B cell (primary cell): ENCODE measurements at regions not wholly inside any gene's neighbourhood (a gene's known extent, or its start where the extent isn't known, plus 50 kb on each side); places are given as distances from the start of the nearest gene placed in this dataset.

Experiments used
- ATAC-seq: fragments of 200-7000 bp; cut with Tn5 transposase; one replicate; pipeline ENCODE4 v1.10.0; 2021; ENCODE audit warnings: low read depth, mild to moderate bottlenecking, moderate number of reproducible peaks, moderate library complexity
- CTCF ChIA-PET: fragments of 350-600 bp; sonication (Branson Sonifier 250); formaldehyde crosslinking; loops from one replicate; lab custom pipeline; 2021; ENCODE audit warnings: antibody characterized with exemption, inconsistent platforms; lab: Charles Lee
- POLR2A ChIA-PET: fragments of 350-600 bp; sonication (Branson Sonifier 250); formaldehyde crosslinking; loops from one replicate; lab custom pipeline; 2021; ENCODE audit warnings: antibody characterized with exemption; lab: Charles Lee
- DNase-seq: peaks from one replicate; pipeline ENCODE4 v3.0.0; 2013
- H2AFZ ChIP-seq: 2 replicates; pipeline ENCODE4 v1.6.1; 2012; ENCODE audit warnings: mild to moderate bottlenecking, low read depth, low read length; ENCODE audit not compliant: insufficient read depth, poor library complexity, severe bottlenecking
- H3K27ac ChIP-seq, 2 donors: 1 replicate in 1 of 2; 2 replicates in 1 of 2; pipeline ENCODE4 v1.5.1; 2012 to 2013; ENCODE audit warnings: low read length in 2 of 2, mild to moderate bottlenecking in 2 of 2, moderate library complexity in 1 of 2
- H3K27me3 ChIP-seq, 4 experiments: fragments of 200-600 bp in 1 of 4; sonication (generic) in 1 of 4; replicated peaks in 1 of 4; 1 replicate in 2 of 4; 2 replicates in 2 of 4; pipeline versions ENCODE4 v1.6.1 to v1.7.0; 2013 to 2016; ENCODE audit warnings: low read length in 3 of 4, mild to moderate bottlenecking in 2 of 4, mixed read lengths in 1 of 4, moderate library complexity in 1 of 4; ENCODE audit not compliant: insufficient read depth in 4 of 4, control insufficient read depth in 3 of 4; ENCODE audit errors: control extremely low read depth in 1 of 4
- H3K36me3 ChIP-seq, 2 experiments: replicated peaks in 1 of 2; 1 replicate in 1 of 2; 2 replicates in 1 of 2; pipeline versions ENCODE4 v1.6.1 to v1.7.1; 2013; ENCODE audit warnings: low read length in 1 of 2; ENCODE audit not compliant: insufficient read depth in 2 of 2, control insufficient read depth in 1 of 2; ENCODE audit errors: control extremely low read depth in 1 of 2, extremely low read depth in 1 of 2
- H3K4me1 ChIP-seq, 2 donors: fragments of 200-600 bp in 1 of 2; sonication (generic) in 1 of 2; 1 replicate in 1 of 2; 2 replicates in 1 of 2; pipeline versions ENCODE4 v1.5.1 to v1.6.1; 2013 to 2017; ENCODE audit warnings: low read length in 2 of 2; ENCODE audit not compliant: control insufficient read depth in 2 of 2, insufficient read depth in 2 of 2
- H3K4me2 ChIP-seq: replicated peaks from 2 replicates; pipeline ENCODE3; 2012; ENCODE audit warnings: mild to moderate bottlenecking, low read depth, low read length; ENCODE audit not compliant: poor library complexity, severe bottlenecking
- H3K4me3 ChIP-seq, 5 experiments: fragments of 200-600 bp in 1 of 5; sonication (generic) in 1 of 5; 1 replicate in 3 of 5; 2 replicates in 2 of 5; pipeline versions ENCODE4 v1.5.1 to v1.7.0; 2011 to 2016; ENCODE audit warnings: low read length in 4 of 5, mild to moderate bottlenecking in 4 of 5, low read depth in 2 of 5, control low read depth in 1 of 5, moderate library complexity in 1 of 5; ENCODE audit not compliant: insufficient read depth in 1 of 5; ENCODE audit errors: control extremely low read depth in 1 of 5, extremely low read depth in 1 of 5
- H3K79me2 ChIP-seq: fragments of 200-600 bp; sonication (generic); one replicate; pipeline ENCODE4 v1.6.0; 2016; ENCODE audit warnings: low read length; ENCODE audit not compliant: control insufficient read depth, insufficient read depth
- H3K9ac ChIP-seq: fragments of 200-600 bp; sonication (generic); 2 replicates; pipeline ENCODE4 v1.6.1; 2017; ENCODE audit warnings: mild to moderate bottlenecking, low read length, moderate library complexity
- H3K9me3 ChIP-seq, 3 donors: one replicate each; pipeline versions ENCODE4 v1.6.1 to v1.7.1; 2013; ENCODE audit warnings: low read length in 2 of 3; ENCODE audit not compliant: control insufficient read depth in 2 of 3, insufficient read depth in 1 of 3; ENCODE audit errors: control extremely low read depth in 1 of 3
- H4K20me1 ChIP-seq: 2 replicates; pipeline ENCODE4 v1.6.0; 2012; ENCODE audit warnings: mild to moderate bottlenecking, low read length; ENCODE audit not compliant: insufficient read depth, control insufficient read depth, poor library complexity, severe bottlenecking
- H3K27ac Mint-ChIP-seq: one replicate; pipeline ENCODE4 v1.8.0; 2021; ENCODE audit warnings: mixed read lengths
- H3K27me3 Mint-ChIP-seq: one replicate; pipeline ENCODE4 v1.8.0; 2021; ENCODE audit warnings: mixed read lengths
- H3K4me1 Mint-ChIP-seq: one replicate; pipeline ENCODE4 v1.8.0; 2021; ENCODE audit warnings: mixed read lengths
- H3K4me3 Mint-ChIP-seq: one replicate; pipeline ENCODE4 v1.8.0; 2021; ENCODE audit warnings: mixed read lengths
- H3K9me3 Mint-ChIP-seq: one replicate; pipeline ENCODE4 v1.8.0; 2022; ENCODE audit warnings: mixed read lengths; ENCODE audit not compliant: insufficient read depth
- EZH2 ChIP-seq: IDR thresholded peaks from 2 replicates; pipeline ENCODE4 v1.6.1; 2012; ENCODE audit warnings: borderline replicate concordance, low read depth, mild to moderate bottlenecking, moderate library complexity, low read length; ENCODE audit not compliant: insufficient read depth, poor library complexity, severe bottlenecking
- WGBS: methylation state at CpG from one replicate; pipeline ENCODE4 v1.1.5; 2013; ENCODE audit warnings: missing lambda C conversion rate; ENCODE audit not compliant: insufficient coverage; 5-methylcytosine and 5-hydroxymethylcytosine counted together
- intact Hi-C: fragments of 100-400 bp; cut with micrococcal nuclease; formaldehyde crosslinking; loops from one replicate; pipeline ENCODE4 v1.10.0; 2022
- TF ChIP-seq, protein P1 (sequence below): fragments of 200-600 bp; IDR thresholded peaks from one replicate; pipeline ENCODE4 v1.8.0; 2022; ENCODE audit warnings: antibody characterized with exemption, mild to moderate bottlenecking

DNA sequence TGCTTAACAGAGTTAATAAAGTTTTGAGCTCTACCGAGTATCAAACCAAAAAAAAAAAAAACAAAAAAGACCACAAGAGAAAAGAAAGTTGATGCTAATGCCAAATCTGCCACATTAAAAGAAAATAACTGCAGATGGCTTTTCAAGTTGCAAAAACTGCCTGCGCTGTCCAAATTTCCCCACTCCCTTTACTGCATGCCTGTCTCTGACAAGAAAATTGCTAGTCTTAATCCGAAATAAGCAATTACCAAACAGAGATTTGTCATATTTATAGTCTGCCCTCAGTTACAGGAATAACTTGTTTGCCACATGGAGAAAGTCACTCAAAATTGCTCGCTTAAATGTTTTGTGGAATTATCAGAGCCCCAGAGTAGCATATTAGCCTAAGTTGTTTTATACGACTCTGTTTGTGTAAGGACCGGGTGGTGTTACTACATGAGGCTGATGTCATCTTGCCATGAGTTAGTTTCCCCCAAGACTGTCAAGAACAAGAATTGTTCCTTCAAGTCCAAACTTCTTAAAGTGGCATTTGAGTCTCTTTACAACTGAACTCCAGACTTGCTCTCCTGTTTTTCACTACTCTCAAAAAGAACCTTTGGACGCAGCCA is 160.9 kb downstream of the CEP120 start:
- Histone ChIP-seq H3K27me3 (no peaks in the 10 kb centered on the region), H3K4me2 (no peak overlapping the region), H4K20me1 (no peaks in the 10 kb centered on the region), H3K9me3 (peaks cover 0 to 5% (median 0%) of the 10 kb centered on the region in 3 donors), H3K79me2 (no peaks in the 10 kb centered on the region), H3K9ac (no peak overlapping the region), H3K27ac (no peak overlapping the region), H3K36me3 (no peaks in the 10 kb centered on the region), H3K4me1 (no peaks in the 10 kb centered on the region), H3K4me3 (no peak overlapping the region), H2AFZ (no peak overlapping the region)
- TF ChIP-seq, protein P1, sequence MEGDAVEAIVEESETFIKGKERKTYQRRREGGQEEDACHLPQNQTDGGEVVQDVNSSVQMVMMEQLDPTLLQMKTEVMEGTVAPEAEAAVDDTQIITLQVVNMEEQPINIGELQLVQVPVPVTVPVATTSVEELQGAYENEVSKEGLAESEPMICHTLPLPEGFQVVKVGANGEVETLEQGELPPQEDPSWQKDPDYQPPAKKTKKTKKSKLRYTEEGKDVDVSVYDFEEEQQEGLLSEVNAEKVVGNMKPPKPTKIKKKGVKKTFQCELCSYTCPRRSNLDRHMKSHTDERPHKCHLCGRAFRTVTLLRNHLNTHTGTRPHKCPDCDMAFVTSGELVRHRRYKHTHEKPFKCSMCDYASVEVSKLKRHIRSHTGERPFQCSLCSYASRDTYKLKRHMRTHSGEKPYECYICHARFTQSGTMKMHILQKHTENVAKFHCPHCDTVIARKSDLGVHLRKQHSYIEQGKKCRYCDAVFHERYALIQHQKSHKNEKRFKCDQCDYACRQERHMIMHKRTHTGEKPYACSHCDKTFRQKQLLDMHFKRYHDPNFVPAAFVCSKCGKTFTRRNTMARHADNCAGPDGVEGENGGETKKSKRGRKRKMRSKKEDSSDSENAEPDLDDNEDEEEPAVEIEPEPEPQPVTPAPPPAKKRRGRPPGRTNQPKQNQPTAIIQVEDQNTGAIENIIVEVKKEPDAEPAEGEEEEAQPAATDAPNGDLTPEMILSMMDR = no peak
- TF ChIP-seq EZH2 = no peak
- no peak overlapping the region for H3K4me3 Mint-ChIP-seq
- ATAC-seq (no peak), DNase-seq (no peak)
- intact Hi-C loops = no loop called here
- WGBS = 95% methylated on average over 6 of the region's 7 CpGs
- POLR2A ChIA-PET = no interaction called here
- no peaks in the 10 kb centered on the region for H3K4me1 Mint-ChIP-seq
- peaks cover 15% of the 10 kb centered on the region for H3K27me3 Mint-ChIP-seq
- H3K9me3 Mint-ChIP-seq = peaks cover 6% of the 10 kb centered on the region
- H3K27ac Mint-ChIP-seq = no peak overlapping the region
- CTCF ChIA-PET = no interaction called here

DNA sequence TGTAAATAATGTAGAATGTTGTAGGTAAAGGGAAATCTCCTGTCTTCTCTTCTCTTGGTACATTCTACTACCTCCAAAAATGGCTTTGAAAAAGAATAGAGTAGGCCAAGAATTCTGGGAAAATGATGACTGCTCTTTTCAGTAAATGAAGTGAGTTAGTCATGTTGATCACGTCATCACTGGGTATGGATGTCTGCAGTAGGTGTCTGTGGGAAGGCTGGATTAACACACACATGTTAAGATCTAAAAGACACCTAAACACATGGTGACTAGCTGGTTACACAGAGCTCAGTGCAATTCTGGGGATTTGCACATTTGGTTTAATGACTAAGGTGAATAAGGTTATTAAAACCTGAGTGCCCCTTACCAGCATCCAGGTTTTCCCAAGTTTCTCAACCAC is 161.5 kb downstream of the CEP120 start:
- POLR2A ChIA-PET = no interaction called here
- H3K27me3 ChIP-seq = no peaks in the 10 kb centered on the region
- H3K4me2 ChIP-seq = no peak overlapping the region
- WGBS = no CpG with 5 or more reads among the region's 1 CpG
- Mint-ChIP-seq H3K27me3 (peaks cover 16% of the 10 kb centered on the region), H3K27ac (no peak overlapping the region), H3K9me3 (peaks cover 12% of the 10 kb centered on the region), H3K4me3 (no peak overlapping the region), H3K4me1 (no peaks in the 10 kb centered on the region)
- no peak overlapping the region for H3K27ac ChIP-seq
- intact Hi-C loops = no loop called here
- CTCF ChIA-PET = no interaction called here
- H3K79me2 ChIP-seq = no peaks in the 10 kb centered on the region
- H3K9ac ChIP-seq = no peak overlapping the region
- no peak for ATAC-seq
- TF ChIP-seq, protein P1 = no peak
- no peak for TF ChIP-seq EZH2
- H2AFZ ChIP-seq = no peak overlapping the region
- H3K4me1 ChIP-seq = no peaks in the 10 kb centered on the region
- H3K4me3 ChIP-seq = no peak overlapping the region
- H4K20me1 ChIP-seq = no peaks in the 10 kb centered on the region
- H3K36me3 ChIP-seq = no peaks in the 10 kb centered on the region
- DNase-seq = no peak
- H3K9me3 ChIP-seq = peaks cover 0 to 5% (median 0%) of the 10 kb centered on the region in 3 donors
